Esophagus squamous epithelium (tissue), 4 donors: ENCODE measurements at regions not wholly inside any gene's neighbourhood (a gene's known extent, or its start where the extent isn't known, plus 50 kb on each side); places are given as distances from the start of the nearest gene placed in this dataset.

Experiments used
- POLR2A ChIP-seq, 4 donors: fragments of 450-650 bp; IDR thresholded peaks; one replicate each; pipeline ENCODE4 v1.6.1; 2017; ENCODE audit warnings: antibody characterized with exemption in 4 of 4, mild to moderate bottlenecking in 4 of 4, moderate library complexity in 3 of 4
- TF ChIP-seq, protein P1 (sequence below), 6 experiments: fragments of 450-650 bp in 4 of 6; fragments of 200-600 bp in 2 of 6; sonication (generic) in 2 of 6; IDR thresholded peaks; one replicate each; pipeline ENCODE4 v1.5.1; 2016 to 2019; ENCODE audit warnings: antibody characterized with exemption in 6 of 6, mild to moderate bottlenecking in 4 of 6, moderate library complexity in 4 of 6

DNA sequence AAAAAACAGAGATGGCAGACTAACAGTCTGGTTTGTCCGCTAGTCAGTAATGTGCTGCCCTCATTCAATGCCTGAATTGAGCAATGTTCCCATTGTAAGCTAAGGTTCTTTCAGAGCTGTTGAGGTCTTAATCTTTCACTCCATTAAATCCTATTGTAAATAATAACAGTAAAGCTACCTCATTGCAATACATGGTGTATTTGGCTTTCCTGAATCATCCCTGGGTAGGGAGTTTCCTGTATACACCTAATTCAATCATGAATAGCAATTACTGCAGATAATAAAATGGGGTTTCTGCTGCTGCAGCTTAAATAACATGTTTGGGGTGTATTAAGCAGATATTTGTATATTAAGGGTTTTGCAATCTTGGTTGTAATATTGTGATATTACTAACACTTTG lies 1100.2 kb upstream of the INTU start:
- TF ChIP-seq, protein P1, sequence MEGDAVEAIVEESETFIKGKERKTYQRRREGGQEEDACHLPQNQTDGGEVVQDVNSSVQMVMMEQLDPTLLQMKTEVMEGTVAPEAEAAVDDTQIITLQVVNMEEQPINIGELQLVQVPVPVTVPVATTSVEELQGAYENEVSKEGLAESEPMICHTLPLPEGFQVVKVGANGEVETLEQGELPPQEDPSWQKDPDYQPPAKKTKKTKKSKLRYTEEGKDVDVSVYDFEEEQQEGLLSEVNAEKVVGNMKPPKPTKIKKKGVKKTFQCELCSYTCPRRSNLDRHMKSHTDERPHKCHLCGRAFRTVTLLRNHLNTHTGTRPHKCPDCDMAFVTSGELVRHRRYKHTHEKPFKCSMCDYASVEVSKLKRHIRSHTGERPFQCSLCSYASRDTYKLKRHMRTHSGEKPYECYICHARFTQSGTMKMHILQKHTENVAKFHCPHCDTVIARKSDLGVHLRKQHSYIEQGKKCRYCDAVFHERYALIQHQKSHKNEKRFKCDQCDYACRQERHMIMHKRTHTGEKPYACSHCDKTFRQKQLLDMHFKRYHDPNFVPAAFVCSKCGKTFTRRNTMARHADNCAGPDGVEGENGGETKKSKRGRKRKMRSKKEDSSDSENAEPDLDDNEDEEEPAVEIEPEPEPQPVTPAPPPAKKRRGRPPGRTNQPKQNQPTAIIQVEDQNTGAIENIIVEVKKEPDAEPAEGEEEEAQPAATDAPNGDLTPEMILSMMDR (IDR thresholded peaks at IDR 0.05): no peak
- TF ChIP-seq POLR2A (IDR thresholded peaks at IDR 0.05): no peak
